Lower leg skin (tissue), 3 donors: ENCODE measurements at regions not wholly inside any gene's neighbourhood (a gene's known extent, or its start where the extent isn't known, plus 50 kb on each side); places are given as distances from the start of the nearest gene placed in this dataset.

Experiments
- CTCF ChIP-seq, 3 donors: fragments of 450-650 bp; IDR thresholded peaks; one replicate each; pipeline ENCODE4 v1.5.1; 2016; ENCODE audit warnings: antibody characterized with exemption in 3 of 3, mild to moderate bottlenecking in 3 of 3, moderate library complexity in 2 of 3
- POLR2A ChIP-seq, 2 donors: fragments of 450-650 bp; IDR thresholded peaks; one replicate each; pipeline ENCODE4 v1.6.1; 2016 to 2017; ENCODE audit warnings: antibody characterized with exemption in 2 of 2, mild to moderate bottlenecking in 1 of 2, moderate library complexity in 1 of 2

DNA sequence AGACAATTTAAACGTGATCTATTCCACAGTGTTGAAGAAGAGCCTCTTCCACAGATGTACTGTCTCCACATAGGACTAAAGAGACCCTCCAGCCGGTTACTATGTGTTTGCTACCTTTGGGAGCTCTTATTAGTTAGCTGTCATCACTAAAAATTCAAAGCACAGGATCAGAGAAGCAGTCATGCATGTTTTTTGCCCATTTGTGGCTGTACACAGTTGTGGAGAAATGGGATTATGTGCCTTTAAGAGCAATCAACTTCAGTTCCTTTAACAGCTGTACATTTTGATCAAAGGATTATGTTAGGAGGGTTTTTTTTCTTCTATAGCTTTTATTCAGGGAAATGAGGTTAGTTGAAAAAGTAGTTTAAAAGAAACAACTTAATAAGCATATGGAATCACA is 149.0 kb upstream of the SPOCK3 start:
- no peak for TF ChIP-seq POLR2A (IDR thresholded peaks at IDR 0.05)
- TF ChIP-seq CTCF (IDR thresholded peaks at IDR 0.05), result no peak
